IPS-15b (cell line): ENCODE measurements at regions not wholly inside any gene's neighbourhood (a gene's known extent, or its start where the extent isn't known, plus 50 kb on each side); places are given as distances from the start of the nearest gene placed in this dataset.
"Not testable (repeated sequence)": the region's sequence is repeated elsewhere in the genome, so short reads cannot be mapped to it uniquely, and the experiment has no call there.

Experiments used
- H3K27me3 ChIP-seq: one replicate; pipeline ENCODE4 v1.6.1; 2013; ENCODE audit warnings: low read length; ENCODE audit not compliant: control insufficient read depth, insufficient read depth
- H3K36me3 ChIP-seq: one replicate; pipeline ENCODE4 v1.6.1; 2013; ENCODE audit warnings: low read length; ENCODE audit not compliant: control insufficient read depth, insufficient read depth
- H3K4me1 ChIP-seq: one replicate; pipeline ENCODE4 v1.6.1; 2013; ENCODE audit warnings: mild to moderate bottlenecking, low read length; ENCODE audit not compliant: control insufficient read depth, insufficient read depth
- H3K4me3 ChIP-seq: one replicate; pipeline ENCODE4 v1.5.1; 2013; ENCODE audit warnings: low read depth, low read length
- H3K9ac ChIP-seq: one replicate; pipeline ENCODE4 v1.6.1; 2013; ENCODE audit warnings: low read depth, mild to moderate bottlenecking, low read length
- H3K9me3 ChIP-seq: one replicate; pipeline ENCODE4 v1.6.1; 2013; ENCODE audit warnings: mild to moderate bottlenecking, low read length; ENCODE audit not compliant: control insufficient read depth, insufficient read depth

GRCh38 chr6:160861824-160862223, 129.7 kb upstream of the MAP3K4 start:
- Histone ChIP-seq H3K4me3 (no peak overlapping the region), H3K36me3 (no peaks in the 10 kb centered on the region), H3K9ac (no peak overlapping the region), H3K4me1 (peaks cover 2% of the 10 kb centered on the region), H3K27me3 (no peaks in the 10 kb centered on the region), H3K9me3 (no peaks in the 10 kb centered on the region)

DNA sequence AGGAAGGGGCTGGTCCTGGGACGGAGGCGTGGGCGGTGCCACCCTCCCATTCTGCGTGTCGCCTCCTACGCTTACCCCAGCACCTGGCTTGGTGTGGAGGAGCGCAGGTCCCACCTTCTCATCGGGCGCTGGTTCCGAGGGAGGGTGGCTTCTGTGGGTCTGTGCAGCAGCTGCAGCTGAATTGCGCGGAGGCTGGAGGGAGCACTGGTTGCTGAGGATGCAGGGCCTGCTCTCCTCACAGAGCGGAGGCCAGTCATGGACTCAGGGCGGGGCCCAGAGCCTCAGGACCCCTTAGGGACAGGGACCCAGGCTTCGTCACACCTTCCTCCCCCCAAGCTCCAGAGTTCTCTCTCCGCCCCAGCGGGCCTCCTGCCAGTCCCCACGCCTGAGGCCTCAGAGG, 127.8 kb upstream of the MAP3K4 start:
- Histone ChIP-seq H3K9ac (no peak overlapping the region), H3K4me1 (peaks cover 2% of the 10 kb centered on the region), H3K27me3 (no peaks in the 10 kb centered on the region)

DNA sequence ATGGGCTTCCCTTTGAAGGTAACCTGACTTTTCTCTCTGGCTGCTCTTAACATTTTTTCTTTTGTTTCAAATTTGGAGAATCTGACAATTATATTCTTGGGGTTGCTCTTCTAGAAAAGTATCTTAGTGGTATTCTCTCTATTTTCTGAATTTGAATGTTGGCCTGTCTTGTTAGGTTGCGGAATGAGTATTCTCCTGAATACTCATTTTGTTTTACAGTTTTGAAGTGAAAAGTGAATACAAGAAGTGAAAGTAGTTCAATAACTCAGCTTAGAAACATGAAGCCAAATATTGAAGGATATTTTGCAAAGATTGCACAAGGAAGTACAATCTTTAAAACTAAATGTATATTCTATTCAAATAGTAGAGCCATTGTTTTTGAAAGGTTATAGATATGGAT, 120.2 kb upstream of the MAP3K4 start:
- Histone ChIP-seq H3K4me1 (peaks cover 3% of the 10 kb centered on the region), H3K4me3 (no peak overlapping the region), H3K36me3 (no peaks in the 10 kb centered on the region), H3K9me3 (no peaks in the 10 kb centered on the region), H3K27me3 (no peaks in the 10 kb centered on the region), H3K9ac (no peak overlapping the region)

More for the DNA sequence above, 127.8 kb upstream of the MAP3K4 start:
- H3K9me3 ChIP-seq: no peaks in the 10 kb centered on the region
- H3K36me3 ChIP-seq: no peaks in the 10 kb centered on the region
- no peak overlapping the region for H3K4me3 ChIP-seq

- Histone ChIP-seq H3K9ac (no peak overlapping the region), H3K4me3 (no peak overlapping the region), H3K36me3 (no peaks in the 10 kb centered on the region), H3K4me1 (peaks cover 38% of the 10 kb centered on the region), H3K9me3 (no peaks in the 10 kb centered on the region), H3K27me3 (no peaks in the 10 kb centered on the region)
Measured at GRCh38 chr6:160881148-160881808, 110.3 kb upstream of the MAP3K4 start.

- no peaks in the 10 kb centered on the region for H3K36me3 ChIP-seq
- no peak overlapping the region for H3K9ac ChIP-seq
- H3K4me1 ChIP-seq: peaks cover 32% of the 10 kb centered on the region
Measured at GRCh38 chr6:160882006-160882405, 109.6 kb upstream of the MAP3K4 start.

DNA sequence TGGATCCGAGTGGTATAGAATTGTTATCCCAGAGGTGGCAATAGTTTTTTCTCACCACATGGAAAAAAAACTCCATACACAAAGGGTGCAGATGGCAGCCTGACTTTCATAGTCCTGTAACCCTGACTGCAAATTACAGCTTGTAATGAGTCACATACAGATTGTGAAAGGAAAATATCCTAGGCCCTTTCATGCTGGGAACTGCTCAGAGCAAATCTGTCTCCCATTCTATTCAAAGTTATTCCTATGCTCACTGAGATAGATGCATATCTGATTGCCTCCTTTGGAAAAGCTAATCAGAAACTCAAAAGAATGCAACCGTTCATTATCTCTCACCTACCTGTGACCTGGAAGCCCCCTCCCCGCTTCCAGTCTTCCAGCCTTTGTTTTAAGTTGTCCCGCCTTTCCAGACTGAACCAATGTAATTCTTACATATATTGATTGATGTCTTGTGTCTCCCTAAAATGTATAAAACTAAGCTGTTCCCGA, 108.7 kb upstream of the MAP3K4 start:
- Histone ChIP-seq H3K27me3 (no peaks in the 10 kb centered on the region), H3K36me3 (no peaks in the 10 kb centered on the region), H3K9ac (no peak overlapping the region), H3K4me1 (peaks cover 27% of the 10 kb centered on the region), H3K4me3 (peak overlapping the region; percentile 11), H3K9me3 (no peaks in the 10 kb centered on the region)

More at GRCh38 chr6:160882006-160882405, 109.6 kb upstream of the MAP3K4 start:
- Histone ChIP-seq H3K27me3 (no peaks in the 10 kb centered on the region), H3K4me3 (no peak overlapping the region), H3K9me3 (no peaks in the 10 kb centered on the region)

DNA sequence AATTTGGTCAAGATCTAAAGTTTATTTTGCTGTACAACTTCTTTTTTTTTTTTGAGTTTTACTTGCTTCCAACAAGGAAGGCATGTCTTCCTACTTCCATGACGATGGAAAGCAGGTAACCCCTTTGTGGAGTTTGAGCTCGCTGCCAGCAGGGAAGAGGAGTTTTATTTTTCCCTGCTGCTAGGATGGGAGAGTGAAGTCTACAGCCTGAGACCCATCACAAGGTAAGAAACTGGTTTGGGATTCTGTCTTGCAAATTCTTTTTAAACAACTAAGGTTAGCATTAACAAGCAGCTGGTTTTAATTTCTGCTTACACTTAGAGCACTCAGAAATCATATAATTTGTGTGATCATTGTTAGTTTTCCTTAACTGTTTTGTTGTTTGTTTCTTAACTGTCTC, 108.0 kb upstream of the MAP3K4 start:
- H3K36me3 ChIP-seq: no peaks in the 10 kb centered on the region
- no peaks in the 10 kb centered on the region for H3K9me3 ChIP-seq
- peak overlapping the region; percentile 35 for H3K4me3 ChIP-seq
- H3K4me1 ChIP-seq: peaks cover 22% of the 10 kb centered on the region
- H3K27me3 ChIP-seq: no peaks in the 10 kb centered on the region
- no peak overlapping the region for H3K9ac ChIP-seq

DNA sequence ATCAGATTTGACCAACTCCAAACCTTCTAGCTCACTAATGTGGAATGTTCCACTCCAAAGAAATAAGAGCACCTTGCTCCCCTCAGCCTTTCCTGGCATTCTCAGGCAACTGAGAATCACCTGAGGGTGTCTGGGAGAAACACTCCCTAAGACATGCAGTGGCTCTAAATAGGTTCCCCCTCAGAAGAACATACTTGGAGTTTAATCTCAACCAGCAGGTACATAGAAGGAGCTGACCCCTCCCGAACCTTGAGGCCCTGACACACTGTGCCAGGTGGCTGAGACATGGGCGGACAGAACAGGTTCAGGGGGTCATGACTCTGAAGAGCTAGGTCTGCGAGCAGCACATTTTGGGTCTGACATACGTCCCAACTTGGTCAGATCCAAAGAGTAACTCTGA, 107.6 kb upstream of the MAP3K4 start:
- Histone ChIP-seq H3K9ac (no peak overlapping the region), H3K4me3 (peak overlapping the region; percentile 35)

GRCh38 chr6:160889148-160889547, 102.4 kb upstream of the MAP3K4 start:
- H3K9ac ChIP-seq, H3K9me3 ChIP-seq, H3K36me3 ChIP-seq, H3K4me1 ChIP-seq, H3K4me3 ChIP-seq, H3K27me3 ChIP-seq: not testable (repeated sequence)

More for the DNA sequence above, 107.6 kb upstream of the MAP3K4 start:
- Histone ChIP-seq H3K36me3 (no peaks in the 10 kb centered on the region), H3K27me3 (no peaks in the 10 kb centered on the region), H3K9me3 (no peaks in the 10 kb centered on the region), H3K4me1 (peaks cover 26% of the 10 kb centered on the region)

- Histone ChIP-seq H3K27me3 (no peaks in the 10 kb centered on the region), H3K36me3 (no peaks in the 10 kb centered on the region), H3K4me3 (no peak overlapping the region), H3K9me3 (no peaks in the 10 kb centered on the region), H3K4me1 (peaks cover 5% of the 10 kb centered on the region), H3K9ac (no peak overlapping the region)
Measured at GRCh38 chr6:160891690-160892089, 99.9 kb upstream of the MAP3K4 start.

- Histone ChIP-seq H3K4me1 (peaks cover 3% of the 10 kb centered on the region), H3K27me3 (no peaks in the 10 kb centered on the region), H3K9me3 (no peaks in the 10 kb centered on the region), H3K9ac (no peak overlapping the region), H3K4me3 (no peak overlapping the region), H3K36me3 (no peaks in the 10 kb centered on the region)
Measured at GRCh38 chr6:160895562-160895961, 96.0 kb upstream of the MAP3K4 start.

DNA sequence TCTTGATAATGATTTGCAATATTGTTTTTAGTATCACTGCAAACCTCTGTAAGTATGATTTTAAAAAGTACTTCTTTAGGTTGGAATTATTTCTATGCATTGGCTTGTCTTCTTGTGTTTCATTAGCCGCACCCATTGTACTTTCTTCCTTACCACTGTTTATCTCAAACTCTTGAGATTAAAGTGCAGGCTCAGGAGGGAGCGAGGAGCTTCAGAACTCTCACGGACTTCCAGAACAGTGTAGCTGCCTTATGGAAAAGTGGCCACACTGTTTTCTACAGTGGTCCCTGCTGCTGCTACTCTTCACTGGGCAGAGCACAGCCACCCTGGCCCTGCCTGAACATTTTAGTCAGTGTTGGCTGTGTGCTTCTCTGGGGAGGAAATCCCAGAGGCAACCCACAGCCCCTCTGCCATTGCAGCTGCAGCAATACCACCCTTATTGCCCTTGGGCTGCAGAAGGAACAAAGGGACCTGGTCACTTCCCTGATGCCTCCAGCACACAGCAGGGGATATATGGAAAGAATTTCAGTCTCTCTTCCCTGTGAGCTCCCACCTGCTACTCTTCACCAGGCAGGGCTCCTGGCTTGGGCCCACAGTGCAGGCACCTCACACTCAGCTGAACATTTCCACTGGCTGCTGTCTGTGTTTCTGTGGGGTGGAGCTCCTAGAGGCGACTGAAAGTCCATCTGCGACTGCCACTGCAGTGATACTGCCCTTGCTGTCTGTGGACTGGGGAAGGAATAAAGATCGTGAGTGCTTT, 91.7 kb upstream of the MAP3K4 start:
- Histone ChIP-seq H3K36me3 (no peaks in the 10 kb centered on the region), H3K9ac (no peak overlapping the region), H3K4me1 (peaks cover 3% of the 10 kb centered on the region), H3K27me3 (no peaks in the 10 kb centered on the region), H3K9me3 (no peaks in the 10 kb centered on the region), H3K4me3 (no peak overlapping the region)
